Calu3 (cell line): ENCODE measurements at regions not wholly inside any gene's neighbourhood (a gene's known extent, or its start where the extent isn't known, plus 50 kb on each side); places are given as distances from the start of the nearest gene placed in this dataset.

ENCODE experiments used
- BruUV-seq: library from RNA; stranded (reverse); fragments of 400-500 nt; replicated peaks from 2 replicates; lab custom pipeline; 2021; lab: Mats Ljungman, UMichigan
- CTCF ChIA-PET: fragments of 300-600 bp; sonication (Branson Sonifier 250); formaldehyde crosslinking; loops from one replicate; lab custom pipeline; 2022; ENCODE audit warnings: antibody characterized with exemption; lab: Charles Lee
- DNase-seq: peaks from one replicate; pipeline ENCODE4 v3.0.0; 2022
- H3K27ac Mint-ChIP-seq: one replicate; pipeline ENCODE4 v1.8.0; 2022; ENCODE audit warnings: mixed read lengths; ENCODE audit not compliant: unreplicated experiment
- H3K27me3 Mint-ChIP-seq: one replicate; pipeline ENCODE4 v1.8.0; 2022; ENCODE audit warnings: mixed read lengths; ENCODE audit not compliant: unreplicated experiment
- H3K36me3 Mint-ChIP-seq: one replicate; pipeline ENCODE4 v1.8.0; 2022; ENCODE audit warnings: mild to moderate bottlenecking, moderate library complexity, mixed read lengths; ENCODE audit not compliant: insufficient read depth, unreplicated experiment
- H3K4me1 Mint-ChIP-seq: one replicate; pipeline ENCODE4 v1.8.0; 2022; ENCODE audit warnings: mild to moderate bottlenecking, low read depth, mixed read lengths; ENCODE audit not compliant: unreplicated experiment
- H3K4me3 Mint-ChIP-seq: one replicate; pipeline ENCODE4 v1.8.0; 2022; ENCODE audit warnings: mild to moderate bottlenecking, low read depth, moderate library complexity, mixed read lengths; ENCODE audit not compliant: unreplicated experiment
- H3K9me3 Mint-ChIP-seq: one replicate; pipeline ENCODE4 v1.8.0; 2022; ENCODE audit warnings: low read depth, mixed read lengths; ENCODE audit not compliant: unreplicated experiment
- intact Hi-C: fragments of 100-400 bp; cut with micrococcal nuclease; formaldehyde crosslinking; loops from one replicate; pipeline ENCODE4 v1.10.0; 2022; ENCODE audit not compliant: unreplicated experiment
- TF ChIP-seq, protein P1 (sequence below): fragments of 200-600 bp; IDR thresholded peaks from one replicate; pipeline ENCODE4 v1.8.0; 2022; ENCODE audit warnings: antibody characterized with exemption; ENCODE audit not compliant: unreplicated experiment

DNA sequence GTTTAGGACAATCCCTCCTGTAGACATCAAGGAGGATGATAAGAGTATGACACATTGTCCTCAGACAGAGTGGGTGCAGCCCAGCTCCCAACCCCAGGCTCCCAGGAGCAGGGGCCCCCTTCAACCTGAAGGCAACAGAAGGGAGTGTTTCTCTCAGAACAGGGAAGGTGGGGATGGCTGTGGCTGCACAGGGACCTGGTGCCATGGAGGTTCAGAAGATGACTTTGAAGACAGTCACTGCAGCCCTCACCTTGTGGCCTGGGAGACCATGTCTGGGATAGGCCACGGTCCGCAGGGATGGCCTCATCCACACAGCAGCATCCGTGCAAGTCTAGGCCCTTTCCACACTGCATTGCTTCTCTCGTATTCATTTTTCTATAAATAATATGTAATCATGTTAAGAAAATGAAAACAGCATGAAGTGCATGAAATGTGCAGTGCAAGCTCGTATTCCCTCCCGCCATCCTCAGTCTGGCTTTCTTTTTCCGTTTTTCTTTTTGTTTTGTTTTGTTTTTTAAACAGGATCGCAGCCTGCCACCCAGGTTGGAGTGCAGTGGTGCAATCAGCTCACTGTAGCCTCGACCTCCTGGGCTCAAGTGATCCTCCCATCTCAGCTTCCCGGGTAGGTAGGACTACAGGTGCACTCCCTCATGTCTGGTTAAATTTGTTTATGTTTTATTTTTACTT lies 71.1 kb downstream of the METRNL start:
- no TSS peak for BruUV-seq
- no peak for DNase-seq
- TF ChIP-seq, protein P1, sequence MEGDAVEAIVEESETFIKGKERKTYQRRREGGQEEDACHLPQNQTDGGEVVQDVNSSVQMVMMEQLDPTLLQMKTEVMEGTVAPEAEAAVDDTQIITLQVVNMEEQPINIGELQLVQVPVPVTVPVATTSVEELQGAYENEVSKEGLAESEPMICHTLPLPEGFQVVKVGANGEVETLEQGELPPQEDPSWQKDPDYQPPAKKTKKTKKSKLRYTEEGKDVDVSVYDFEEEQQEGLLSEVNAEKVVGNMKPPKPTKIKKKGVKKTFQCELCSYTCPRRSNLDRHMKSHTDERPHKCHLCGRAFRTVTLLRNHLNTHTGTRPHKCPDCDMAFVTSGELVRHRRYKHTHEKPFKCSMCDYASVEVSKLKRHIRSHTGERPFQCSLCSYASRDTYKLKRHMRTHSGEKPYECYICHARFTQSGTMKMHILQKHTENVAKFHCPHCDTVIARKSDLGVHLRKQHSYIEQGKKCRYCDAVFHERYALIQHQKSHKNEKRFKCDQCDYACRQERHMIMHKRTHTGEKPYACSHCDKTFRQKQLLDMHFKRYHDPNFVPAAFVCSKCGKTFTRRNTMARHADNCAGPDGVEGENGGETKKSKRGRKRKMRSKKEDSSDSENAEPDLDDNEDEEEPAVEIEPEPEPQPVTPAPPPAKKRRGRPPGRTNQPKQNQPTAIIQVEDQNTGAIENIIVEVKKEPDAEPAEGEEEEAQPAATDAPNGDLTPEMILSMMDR: no peak
- CTCF ChIA-PET: no interaction called here
- Mint-ChIP-seq H3K9me3 (peaks cover 4% of the 10 kb centered on the region), H3K36me3 (no peaks in the 10 kb centered on the region), H3K27me3 (peaks cover 68% of the 10 kb centered on the region), H3K4me3 (no peak overlapping the region), H3K27ac (no peak overlapping the region), H3K4me1 (no peaks in the 10 kb centered on the region)
- intact Hi-C loops: no loop called here

DNA sequence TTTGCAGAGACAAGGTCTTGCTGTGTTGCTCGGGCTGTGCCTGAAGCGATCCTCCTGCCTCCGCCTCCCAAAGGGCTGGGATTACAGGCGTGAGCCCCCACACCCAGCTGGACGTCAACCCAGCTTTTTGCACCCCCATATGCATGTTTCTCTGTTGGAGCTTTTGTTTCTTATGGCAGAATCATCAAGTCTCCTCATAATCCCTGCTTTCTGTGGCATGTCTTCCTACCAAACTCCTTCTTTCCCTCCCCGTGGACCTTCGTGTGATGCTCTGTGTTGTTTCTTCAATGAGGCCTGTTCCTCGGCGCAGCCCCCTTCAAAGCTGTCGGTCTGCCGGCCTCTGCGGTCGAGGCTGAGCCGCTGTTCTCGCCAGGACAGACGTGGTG lies 71.6 kb downstream of the METRNL start:
- TF ChIP-seq, protein P1: no peak
- H3K4me1 Mint-ChIP-seq: no peaks in the 10 kb centered on the region
- H3K4me3 Mint-ChIP-seq: no peak overlapping the region
- intact Hi-C loops: no loop called here
- peaks cover 3% of the 10 kb centered on the region for H3K9me3 Mint-ChIP-seq
- no peaks in the 10 kb centered on the region for H3K36me3 Mint-ChIP-seq
- no peak overlapping the region for H3K27ac Mint-ChIP-seq
- H3K27me3 Mint-ChIP-seq: peaks cover 68% of the 10 kb centered on the region
- no TSS peak for BruUV-seq
- CTCF ChIA-PET: no interaction called here
- no peak for DNase-seq

DNA sequence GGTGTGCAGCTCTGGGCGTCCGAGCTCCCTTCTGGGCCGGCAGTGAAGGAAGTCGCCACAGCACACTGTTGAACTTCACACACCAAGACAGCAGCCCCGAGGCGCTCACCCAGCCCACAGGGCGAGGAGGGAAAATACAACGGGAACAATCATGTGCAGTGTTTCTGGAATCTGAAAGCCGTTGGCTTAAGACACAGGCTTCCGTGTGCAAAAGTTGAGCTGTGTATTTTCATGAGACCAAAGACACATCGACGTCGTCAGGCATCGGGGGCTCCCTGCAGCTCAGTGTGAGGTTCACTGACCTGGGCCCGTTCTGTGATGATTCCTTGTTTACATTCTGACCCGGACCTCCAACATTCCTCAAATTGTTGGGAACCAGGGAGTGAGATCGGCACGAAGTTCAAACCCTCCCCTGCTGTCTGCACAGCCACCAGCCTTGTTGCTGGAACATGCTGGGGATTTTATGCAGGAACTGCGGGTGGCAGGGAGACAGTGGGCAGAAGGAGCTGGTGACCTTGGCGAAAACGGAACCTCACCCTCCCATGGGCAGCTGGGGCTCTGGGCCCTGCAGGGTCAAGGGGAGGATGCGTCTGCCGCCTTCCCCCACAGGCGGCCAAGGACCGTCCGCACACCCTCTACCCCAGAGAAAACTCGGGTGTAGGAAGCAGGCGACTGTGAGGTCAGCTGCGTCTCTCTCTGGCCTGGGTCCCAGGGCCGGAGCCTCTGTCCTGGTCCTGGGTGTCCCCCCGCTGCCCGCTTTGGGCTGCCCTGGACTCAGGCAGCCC lies 72.2 kb downstream of the METRNL start:
- Mint-ChIP-seq H3K4me1 (no peaks in the 10 kb centered on the region), H3K9me3 (no peaks in the 10 kb centered on the region), H3K36me3 (no peaks in the 10 kb centered on the region), H3K27ac (no peak overlapping the region), H3K27me3 (peaks cover 68% of the 10 kb centered on the region), H3K4me3 (no peak overlapping the region)
- CTCF ChIA-PET: no interaction called here
- intact Hi-C loops: no loop called here
- DNase-seq: no peak
- no TSS peak for BruUV-seq
- TF ChIP-seq, protein P1: no peak

DNA sequence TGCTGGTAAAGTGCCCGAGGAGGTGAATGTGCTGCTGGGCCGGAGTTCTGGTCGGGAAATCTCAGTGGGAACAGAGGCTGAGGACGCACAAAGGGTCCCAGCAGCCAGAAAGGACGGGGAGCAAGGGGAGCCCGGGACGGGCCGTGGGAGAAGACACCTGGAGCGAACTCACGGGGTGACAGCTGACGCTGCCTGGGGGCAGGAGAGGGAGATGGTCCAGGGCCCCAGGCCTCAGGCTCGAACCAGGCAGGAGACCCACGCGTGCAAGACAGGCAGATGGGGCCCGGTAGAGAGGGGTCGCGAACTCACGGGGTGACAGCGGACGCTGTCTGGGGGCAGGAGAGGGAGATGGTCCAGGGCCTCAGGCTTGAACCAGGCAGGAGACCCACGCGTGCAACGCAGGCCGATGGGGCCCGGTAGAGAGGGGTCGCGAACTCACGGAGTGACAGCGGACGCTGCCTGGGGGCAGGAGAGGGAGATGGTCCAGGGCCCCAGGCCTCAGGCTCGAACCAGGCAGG lies 72.9 kb downstream of the METRNL start:
- intact Hi-C loops: no loop called here
- CTCF ChIA-PET: no interaction called here
- Mint-ChIP-seq H3K27me3 (peaks cover 62% of the 10 kb centered on the region), H3K9me3 (no peaks in the 10 kb centered on the region), H3K27ac (no peak overlapping the region), H3K4me3 (no peak overlapping the region), H3K4me1 (no peaks in the 10 kb centered on the region), H3K36me3 (no peaks in the 10 kb centered on the region)
- BruUV-seq: no TSS peak
- TF ChIP-seq, protein P1: no peak
- no peak for DNase-seq
